Endodermal cell (in vitro differentiated cells): ENCODE measurements at regions not wholly inside any gene's neighbourhood (a gene's known extent, or its start where the extent isn't known, plus 50 kb on each side); places are given as distances from the start of the nearest gene placed in this dataset.

Experiments used
- DNase-seq: peaks from one replicate; pipeline ENCODE4 v3.0.0-alpha.2; 2017
- H3K27ac ChIP-seq: 2 replicates; pipeline ENCODE4 v1.5.1; 2013; ENCODE audit warnings: mild to moderate bottlenecking, low read depth, low read length, moderate library complexity
- H3K27me3 ChIP-seq: 2 replicates; pipeline ENCODE4 v1.6.1; 2013; ENCODE audit warnings: mild to moderate bottlenecking, low read length, moderate library complexity; ENCODE audit not compliant: insufficient read depth, control insufficient read depth, poor library complexity, severe bottlenecking
- H3K36me3 ChIP-seq: 2 replicates; pipeline ENCODE4 v1.7.0; 2013; ENCODE audit warnings: mild to moderate bottlenecking, low read length, moderate library complexity; ENCODE audit not compliant: control insufficient read depth, insufficient read depth
- H3K4me1 ChIP-seq: one replicate; pipeline ENCODE4 v1.7.0; 2013; ENCODE audit warnings: low read length; ENCODE audit not compliant: control insufficient read depth, insufficient read depth
- H3K4me3 ChIP-seq: 2 replicates; pipeline ENCODE4 v1.5.1; 2013; ENCODE audit warnings: mild to moderate bottlenecking, low read length, moderate library complexity
- H3K9ac ChIP-seq: 2 replicates; pipeline ENCODE4 v1.6.1; 2013; ENCODE audit warnings: mild to moderate bottlenecking, low read length, moderate library complexity; ENCODE audit not compliant: poor library complexity, severe bottlenecking; ENCODE audit errors: extremely low read depth
- H3K9me3 ChIP-seq: 2 replicates; pipeline ENCODE4 v1.6.1; 2013; ENCODE audit warnings: mild to moderate bottlenecking, low read length, moderate library complexity; ENCODE audit not compliant: control insufficient read depth
- H3K27ac Mint-ChIP-seq: 2 replicates; pipeline ENCODE4 v1.8.0; 2020; ENCODE audit warnings: mixed read lengths
- H3K27me3 Mint-ChIP-seq: 2 replicates; pipeline ENCODE4 v1.8.0; 2021; ENCODE audit warnings: mild to moderate bottlenecking, mixed read lengths; ENCODE audit not compliant: insufficient read depth
- H3K36me3 Mint-ChIP-seq: 2 replicates; pipeline ENCODE4 v1.8.0; 2020; ENCODE audit warnings: low read depth, mixed read lengths
- H3K4me1 Mint-ChIP-seq: 2 replicates; pipeline ENCODE4 v1.8.0; 2020; ENCODE audit warnings: mixed read lengths
- H3K4me3 Mint-ChIP-seq: 2 replicates; pipeline ENCODE4 v1.8.0; 2020; ENCODE audit warnings: mild to moderate bottlenecking, moderate library complexity, mixed read lengths
- H3K9me3 Mint-ChIP-seq: 2 replicates; pipeline ENCODE4 v1.8.0; 2020; ENCODE audit warnings: mild to moderate bottlenecking, mixed read lengths
- CTCF ChIP-seq: fragments of 200-600 bp; sonication (generic); conservative IDR thresholded peaks from 2 replicates; pipeline ENCODE4 v1.5.0; 2021; ENCODE audit warnings: antibody characterized with exemption, mild to moderate bottlenecking
- WGBS, 2 experiments: methylation state at CpG; one replicate each; pipeline versions ENCODE4 v1.1.5 to v1.1.7; 2013; ENCODE audit warnings: missing lambda C conversion rate in 2 of 2, mixed read lengths in 1 of 2; ENCODE audit not compliant: insufficient coverage in 1 of 2, insufficient read length in 1 of 2; 5-methylcytosine and 5-hydroxymethylcytosine counted together

GRCh38 chrX:33831211-33831610 lies 300.9 kb downstream of the FAM47A start:
- H3K36me3 ChIP-seq = no peaks in the 10 kb centered on the region
- H3K9me3 ChIP-seq = no peaks in the 10 kb centered on the region
- DNase-seq = no peak
- WGBS, 2 experiments = 94% methylated on average over 2 of the region's 2 CpGs; no CpG with 5 or more reads in 1 of the 2 experiments
- H3K36me3 Mint-ChIP-seq = peaks cover 6% of the 10 kb centered on the region
- H3K4me3 Mint-ChIP-seq = no peak overlapping the region
- TF ChIP-seq CTCF = no peak
- no peaks in the 10 kb centered on the region for H3K4me1 Mint-ChIP-seq
- no peak overlapping the region for H3K4me3 ChIP-seq
- no peaks in the 10 kb centered on the region for H3K27me3 Mint-ChIP-seq
- H3K27me3 ChIP-seq = no peaks in the 10 kb centered on the region
- H3K4me1 ChIP-seq = no peaks in the 10 kb centered on the region
- H3K27ac ChIP-seq = no peak overlapping the region
- no peak overlapping the region for H3K27ac Mint-ChIP-seq
- no peak overlapping the region for H3K9ac ChIP-seq
- H3K9me3 Mint-ChIP-seq = peaks cover 18% of the 10 kb centered on the region

- no peak overlapping the region for H3K27ac ChIP-seq
- DNase-seq = no peak
- whole genome bisulfite sequencing, 2 experiments = 90% methylated on average over 7 of the region's 7 CpGs; no CpG with 5 or more reads in 1 of the 2 experiments
- Mint-ChIP-seq H3K36me3 (peaks cover 2% of the 10 kb centered on the region), H3K4me3 (no peak overlapping the region), H3K9me3 (no peaks in the 10 kb centered on the region), H3K4me1 (no peaks in the 10 kb centered on the region), H3K27me3 (no peaks in the 10 kb centered on the region), H3K27ac (no peak overlapping the region)
- no peaks in the 10 kb centered on the region for H3K36me3 ChIP-seq
- H3K4me1 ChIP-seq = no peaks in the 10 kb centered on the region
- H3K27me3 ChIP-seq = no peaks in the 10 kb centered on the region
- H3K9ac ChIP-seq = no peak overlapping the region
- no peak overlapping the region for H3K4me3 ChIP-seq
- TF ChIP-seq CTCF = no peak
- H3K9me3 ChIP-seq = no peaks in the 10 kb centered on the region
These were observed 314.8 kb downstream of the FAM47A start for GRCh38 chrX:33817266-33817665.

GRCh38 chrX:33808636-33809035 lies 323.5 kb downstream of the FAM47A start:
- Histone ChIP-seq H3K9me3 (no peaks in the 10 kb centered on the region), H3K36me3 (no peaks in the 10 kb centered on the region), H3K4me1 (no peaks in the 10 kb centered on the region), H3K27me3 (no peaks in the 10 kb centered on the region), H3K4me3 (no peak overlapping the region), H3K27ac (no peak overlapping the region), H3K9ac (no peak overlapping the region)
- WGBS, 2 experiments = 83 to 86% methylated on average over 4 to 5 of the region's 5 CpGs
- TF ChIP-seq CTCF = peak; percentile 61
- H3K4me1 Mint-ChIP-seq = peaks cover 6% of the 10 kb centered on the region
- peak; percentile 68 for DNase-seq
- H3K9me3 Mint-ChIP-seq = peaks cover 2% of the 10 kb centered on the region
- H3K27ac Mint-ChIP-seq = no peak overlapping the region
- H3K27me3 Mint-ChIP-seq = no peaks in the 10 kb centered on the region
- H3K4me3 Mint-ChIP-seq = no peak overlapping the region
- H3K36me3 Mint-ChIP-seq = no peaks in the 10 kb centered on the region
